HG03558 (cell line): ENCODE measurements at regions not wholly inside any gene's neighbourhood (a gene's known extent, or its start where the extent isn't known, plus 50 kb on each side); places are given as distances from the start of the nearest gene placed in this dataset.
"Not testable (repeated sequence)": the region's sequence is repeated elsewhere in the genome, so short reads cannot be mapped to it uniquely, and the experiment has no call there.

Experiments used
- ATAC-seq: cut with Tn5 transposase; IDR thresholded peaks from one replicate; pipeline ENCODE4 v1.9.1; 2021; ENCODE audit warnings: moderate number of reproducible peaks; ENCODE audit not compliant: unreplicated experiment; ENCODE audit errors: extremely low read depth

DNA sequence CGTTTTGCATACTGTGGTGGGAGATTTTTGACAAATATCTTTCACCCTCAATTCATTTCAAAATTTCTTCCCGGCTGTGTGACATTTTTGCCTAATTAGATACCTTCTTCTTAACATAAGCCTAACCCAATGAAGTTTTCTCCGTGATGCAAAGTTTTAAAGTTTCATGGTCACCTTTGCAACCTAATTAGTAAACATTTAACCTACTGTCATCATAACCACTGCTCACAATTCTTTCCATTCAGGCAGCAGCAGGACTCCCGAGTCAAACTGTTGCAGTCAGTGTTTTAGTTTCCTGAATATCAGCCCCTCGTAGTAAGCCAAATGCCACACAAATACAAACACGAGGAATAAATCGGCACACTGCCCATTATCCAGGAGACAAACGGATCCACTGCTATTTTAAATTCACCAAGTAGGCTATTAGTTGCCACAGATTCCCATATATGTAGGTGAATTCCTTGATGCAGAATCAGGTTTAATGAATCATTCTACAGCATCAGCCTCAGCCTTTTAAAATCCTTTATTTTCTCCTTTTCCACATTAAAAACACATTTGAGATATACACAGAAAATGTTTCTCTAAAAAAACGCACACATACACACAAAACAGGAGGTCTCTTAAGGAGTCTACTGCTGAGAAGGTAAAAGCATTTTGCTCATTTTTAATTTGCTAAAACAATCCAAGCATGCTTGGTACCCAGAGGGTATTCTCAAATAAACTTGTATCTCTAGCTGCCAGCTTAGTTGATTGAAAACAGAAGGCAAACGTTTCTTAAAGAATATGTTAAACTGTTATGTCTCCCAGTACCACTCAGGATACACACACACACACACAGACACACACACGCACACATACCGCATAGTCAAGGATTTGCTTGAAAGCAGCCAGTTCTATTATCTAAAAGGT, 106.5 kb upstream of the KCTD1 start:
- ATAC-seq: no peak

GRCh38 chr18:26653943-26654615, 105.7 kb upstream of the KCTD1 start:
- ATAC-seq: no peak

DNA sequence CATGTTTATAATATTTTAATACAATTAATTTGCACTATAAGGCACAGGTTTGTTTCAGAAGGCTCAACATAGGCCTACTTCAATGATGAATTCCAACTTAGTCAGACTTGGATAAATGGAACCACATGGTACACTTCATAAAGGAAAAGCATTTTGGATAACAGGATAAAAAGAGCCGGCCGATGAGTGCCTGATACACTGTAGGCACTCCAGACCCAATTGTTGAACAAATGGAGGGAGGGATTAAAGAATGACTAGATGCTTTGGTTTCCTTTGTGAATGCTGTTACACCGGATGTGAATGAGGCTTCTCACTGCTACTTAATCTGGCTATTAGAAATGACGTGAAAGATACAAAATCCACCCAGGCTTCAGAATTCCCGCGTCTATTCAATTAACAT, 104.1 kb upstream of the KCTD1 start:
- ATAC-seq: no peak

- ATAC-seq: no peak
These were observed 102.2 kb upstream of the KCTD1 start for GRCh38 chr18:26650310-26651268.

DNA sequence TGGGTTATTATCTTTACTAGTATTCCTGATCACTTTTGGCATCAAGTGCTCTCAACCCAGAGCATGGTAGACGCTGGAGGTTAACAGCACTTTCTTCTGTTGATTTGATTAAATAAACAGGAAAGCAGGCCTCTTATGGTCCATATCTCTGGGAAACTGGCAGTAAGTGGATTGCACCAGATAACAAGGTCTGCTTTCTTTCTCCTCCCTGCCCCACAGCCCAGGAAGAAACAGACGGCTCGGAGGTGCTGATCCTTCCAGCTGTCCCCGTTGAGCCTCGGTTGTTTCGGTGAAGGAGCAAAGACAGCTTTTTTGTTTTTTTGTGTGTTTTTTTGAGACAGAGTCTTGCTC, 100.8 kb upstream of the KCTD1 start:
- no peak for ATAC-seq

GRCh38 chr18:26648509-26649192, 100.3 kb upstream of the KCTD1 start:
- ATAC-seq: no peak

- no peak for ATAC-seq
These were observed 98.5 kb upstream of the KCTD1 start for GRCh38 chr18:26646901-26647300.

DNA sequence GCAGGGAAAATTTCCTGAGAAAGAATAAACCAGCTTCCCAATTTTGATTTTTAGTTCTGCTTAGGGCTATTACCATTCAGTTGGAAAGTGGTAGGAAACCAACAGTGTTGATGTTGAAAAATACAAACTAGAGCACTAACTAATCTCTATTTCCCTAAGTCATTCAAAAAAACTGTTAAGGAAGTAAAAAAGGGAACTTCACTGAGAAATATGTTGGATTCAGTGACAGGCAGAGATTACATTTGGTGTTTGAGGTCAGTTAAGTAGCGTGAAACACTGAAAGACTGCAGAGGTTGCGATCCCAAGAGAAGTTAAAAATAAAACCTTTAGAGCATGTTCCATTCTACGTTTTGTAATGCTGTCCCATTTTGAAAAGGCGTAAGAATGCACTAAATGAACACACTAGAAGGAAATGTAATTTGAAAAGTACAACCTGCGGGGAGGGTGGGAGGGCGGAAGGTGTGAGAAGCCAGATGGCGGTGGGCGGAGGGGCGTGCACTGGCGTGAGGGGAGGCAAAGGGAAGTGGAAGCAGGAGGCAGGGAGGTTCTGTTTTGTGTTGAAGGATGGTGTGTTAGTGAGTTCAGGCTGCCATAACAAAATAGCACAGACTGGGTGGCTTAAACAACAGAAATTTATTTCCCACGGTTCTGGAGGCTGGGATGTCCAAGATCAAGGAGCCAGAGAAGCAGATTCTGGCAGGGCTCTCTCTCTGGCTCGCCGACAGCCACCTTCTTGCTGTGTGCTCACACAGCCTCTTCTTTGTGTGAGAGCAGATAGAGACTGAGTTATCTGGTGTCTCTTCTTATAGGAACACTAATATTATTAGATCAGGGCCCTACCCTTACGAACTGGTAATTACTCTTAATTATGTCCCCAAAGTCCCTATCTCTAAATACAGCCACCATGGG, 94.3 kb upstream of the KCTD1 start:
- no peak for ATAC-seq

DNA sequence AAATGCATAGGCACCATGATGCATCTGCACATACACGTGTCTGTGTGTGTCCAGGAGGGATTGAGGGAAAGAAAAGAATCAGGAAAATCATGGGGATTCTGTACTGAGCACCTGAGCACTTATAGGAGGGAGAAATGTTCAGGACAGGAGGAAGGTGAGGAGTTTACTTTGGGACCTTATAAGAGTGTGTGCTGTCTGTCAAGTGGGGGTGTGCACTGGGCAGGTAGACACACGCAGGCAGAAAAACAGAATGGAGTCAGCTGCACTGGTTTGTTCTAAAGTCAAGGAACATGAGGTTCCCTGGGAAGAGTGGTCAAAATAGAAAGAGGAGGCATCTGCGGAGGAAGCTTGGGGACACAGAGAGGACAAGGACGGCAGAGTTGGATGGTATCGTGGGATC, 92.2 kb upstream of the KCTD1 start:
- no peak for ATAC-seq

- no peak for ATAC-seq
These were observed 90.8 kb upstream of the KCTD1 start for GRCh38 chr18:26639149-26639548.

DNA sequence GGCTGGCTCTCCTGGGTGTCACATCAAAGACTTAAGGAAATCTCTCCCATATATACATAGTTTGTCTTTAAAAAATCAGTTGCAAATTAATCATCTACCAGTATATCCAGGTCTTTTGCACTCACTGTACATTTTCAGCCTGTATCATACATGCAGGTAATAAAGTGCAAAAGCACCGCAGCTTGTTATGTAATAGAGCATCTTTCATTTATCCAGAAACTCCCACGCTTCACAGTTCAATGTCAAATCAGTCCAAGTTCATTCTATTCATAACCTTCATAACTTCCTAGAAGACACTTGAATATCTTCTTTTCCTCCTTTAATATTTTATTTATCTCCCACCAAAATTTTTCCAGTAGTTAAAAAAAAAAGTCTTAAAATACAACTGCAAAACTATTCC, 89.6 kb upstream of the KCTD1 start:
- no peak for ATAC-seq

DNA sequence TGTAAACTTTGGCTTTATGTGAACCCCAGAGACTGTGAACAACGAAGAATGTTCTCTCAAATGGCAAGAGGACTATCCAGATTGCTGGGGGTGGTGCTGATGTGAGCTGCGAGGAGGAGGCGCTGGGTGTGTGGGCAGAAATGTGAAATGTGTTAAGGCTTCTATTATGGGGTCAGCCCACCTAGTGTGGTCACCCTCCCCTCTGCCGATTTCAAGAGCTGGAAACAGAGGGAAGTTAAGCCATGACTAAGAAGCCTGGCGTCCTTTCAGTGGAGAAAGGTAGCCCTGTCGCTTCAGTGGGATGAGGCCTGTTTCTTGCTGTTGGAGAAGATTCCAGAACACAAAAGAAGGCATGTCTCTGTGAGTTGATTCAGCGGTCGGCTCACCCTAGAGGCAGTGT, 89.0 kb upstream of the KCTD1 start:
- ATAC-seq: no peak

DNA sequence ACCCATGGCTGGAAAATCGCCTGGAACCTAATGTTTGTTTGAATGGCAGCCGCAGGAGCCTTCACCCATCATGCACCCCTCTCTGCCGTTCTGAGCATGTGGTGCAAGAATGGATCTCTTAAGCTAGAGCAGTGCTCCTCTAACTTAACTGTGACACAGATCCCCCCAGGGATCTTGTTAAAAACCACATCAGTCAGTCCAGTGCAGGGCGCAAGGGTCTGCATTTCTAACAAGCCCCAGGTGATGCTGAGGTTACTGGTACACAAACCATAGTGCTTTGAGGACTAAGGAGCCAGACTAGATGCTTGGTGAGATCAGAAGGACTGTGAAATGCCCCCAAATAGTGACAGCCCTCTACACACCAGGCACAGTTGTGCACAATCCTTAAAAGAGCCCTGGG, 87.1 kb upstream of the KCTD1 start:
- ATAC-seq: no peak

DNA sequence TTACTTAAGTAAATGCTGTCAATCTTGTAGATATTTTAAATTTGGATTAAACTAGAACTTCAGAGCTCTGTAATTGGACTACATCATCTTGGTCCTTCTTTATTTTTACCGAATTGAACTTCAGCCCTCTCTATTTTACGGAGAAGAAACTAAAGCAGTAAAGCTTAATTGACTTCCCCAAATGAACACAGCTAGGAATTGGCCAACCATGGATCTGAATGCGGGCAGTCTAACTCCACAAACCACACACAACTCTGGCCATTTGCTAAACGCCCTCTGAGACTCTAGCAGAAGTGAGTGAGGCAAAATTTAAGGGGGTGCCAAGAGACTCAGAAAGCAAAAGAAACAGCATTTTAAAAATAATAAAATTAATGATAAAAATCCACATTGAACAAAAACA, 86.3 kb upstream of the KCTD1 start:
- no peak for ATAC-seq

DNA sequence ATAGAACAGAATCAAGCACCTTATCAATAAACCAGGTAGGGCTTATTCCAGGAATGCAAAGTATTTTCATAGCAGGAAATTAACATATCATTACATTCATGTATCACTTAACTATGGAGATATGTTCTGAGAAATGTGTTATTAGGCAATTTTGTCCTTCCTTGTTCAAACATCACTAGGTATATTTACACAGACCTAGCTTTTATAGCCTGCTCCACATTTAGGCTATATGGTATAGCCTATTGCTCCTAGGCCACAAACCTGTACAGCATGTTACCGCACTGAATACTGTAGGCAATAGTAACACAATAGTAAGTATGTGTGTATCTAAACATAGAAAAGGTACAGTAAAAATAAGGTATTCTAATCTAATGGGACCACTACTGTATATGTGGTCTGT, 82.8 kb upstream of the KCTD1 start:
- ATAC-seq: no peak

- ATAC-seq: no peak
These were observed 82.2 kb upstream of the KCTD1 start for GRCh38 chr18:26630596-26630995.

DNA sequence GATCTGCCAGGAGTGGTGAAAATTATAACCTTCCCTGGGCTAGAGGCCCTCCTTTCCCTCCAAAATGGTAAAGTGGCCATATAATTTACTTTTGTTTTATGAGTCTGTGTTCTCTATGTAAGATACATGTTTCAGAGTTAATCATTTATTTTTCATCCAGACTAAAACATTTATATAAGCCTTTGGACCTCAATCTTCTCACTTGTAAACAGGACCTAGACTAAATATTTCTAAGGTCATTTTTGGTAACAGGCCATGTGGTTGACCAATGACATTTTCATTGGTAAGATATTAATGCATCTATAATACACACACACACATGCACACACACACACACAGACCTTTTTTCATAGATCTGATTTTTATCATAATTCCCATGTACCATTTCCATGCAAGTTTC, 79.7 kb upstream of the KCTD1 start:
- no peak for ATAC-seq

- no peak for ATAC-seq
These were observed 76.1 kb upstream of the KCTD1 start for GRCh38 chr18:26624443-26624842.

- not testable (repeated sequence) for ATAC-seq
These were observed 75.0 kb upstream of the KCTD1 start for GRCh38 chr18:26623314-26623713.
